HepG2 (cell line): ENCODE measurements at regions not wholly inside any gene's neighbourhood (a gene's known extent, or its start where the extent isn't known, plus 50 kb on each side); places are given as distances from the start of the nearest gene placed in this dataset.

Experiments used
- ATAC-seq: fragments of 200-7000 bp; cut with Tn5 transposase; 3 replicates; pipeline ENCODE4 v1.9.1; 2020; ENCODE audit warnings: mild to moderate bottlenecking, moderate library complexity
- BruUV-seq: library from RNA; stranded (reverse); fragments of 400-500 nt; replicated peaks from 2 replicates; lab custom pipeline; 2021; lab: Mats Ljungman, UMichigan
- CTCF ChIA-PET: fragments of 300-600 bp; formaldehyde crosslinking; extraction: SDS; loops from one replicate; lab custom pipeline; 2021; ENCODE audit warnings: low total read pairs, inconsistent platforms, low intra/inter-chr PET ratio; lab: Yijun Ruan, JAX
- POLR2A ChIA-PET: fragments of 350-600 bp; sonication (Branson Sonifier 250); formaldehyde crosslinking; loops from one replicate; lab custom pipeline; 2020; ENCODE audit warnings: antibody characterized with exemption, inconsistent platforms; lab: Yijun Ruan, JAX
- DNase-seq: peaks from one replicate; pipeline ENCODE4 v3.0.0-alpha.2; 2015; ENCODE audit warnings: low spot score
- FAIRE-seq: peaks from 3 replicates; lab custom pipeline; 2011; peaks lifted over from hg19 to GRCh38; lab: Jason Lieb, UNC
- H2AFZ ChIP-seq: one replicate; pipeline ENCODE4 v1.6.1; 2011; ENCODE audit warnings: low read length, inconsistent platforms
- H3K27ac ChIP-seq: fragments of 300-600 bp; 3 replicates; pipeline ENCODE4 v1.8.0; 2011; ENCODE audit warnings: mixed run types, mild to moderate bottlenecking, mixed read lengths, low read length, inconsistent platforms; ENCODE audit not compliant: insufficient read depth; ENCODE audit errors: extremely low read length
- H3K27me3 ChIP-seq, 2 experiments: fragments of 200-600 bp in 1 of 2; 2 replicates in 1 of 2; 3 replicates in 1 of 2; pipeline versions ENCODE4 v1.6.0 to v1.8.0; 2011; ENCODE audit warnings: low read length in 2 of 2, mild to moderate bottlenecking in 2 of 2, moderate library complexity in 2 of 2, inconsistent platforms in 1 of 2; ENCODE audit not compliant: insufficient read depth in 2 of 2, control insufficient read depth in 1 of 2
- H3K36me3 ChIP-seq, 2 experiments: fragments of 200-600 bp in 1 of 2; replicated peaks in 1 of 2; 2 replicates in 1 of 2; 3 replicates in 1 of 2; pipeline versions ENCODE4 v1.5.1 to v1.8.0; 2011; ENCODE audit warnings: low read length in 2 of 2, inconsistent platforms in 1 of 2; ENCODE audit not compliant: insufficient read depth in 2 of 2, control insufficient read depth in 1 of 2
- H3K4me1 ChIP-seq: 2 replicates; pipeline ENCODE4 v1.5.1; 2012; ENCODE audit warnings: low read length, inconsistent platforms; ENCODE audit not compliant: insufficient read depth
- H3K4me2 ChIP-seq: 2 replicates; pipeline ENCODE4 v1.6.0; 2011; ENCODE audit warnings: low read depth, low read length, inconsistent platforms
- H3K4me3 ChIP-seq, 3 experiments: fragments of 200-600 bp in 1 of 3; sonication (generic), shearing (Covaris generic) in 1 of 3; replicated peaks in 1 of 3; 2 replicates each; pipeline ENCODE4 v1.5.1; 2011 to 2016; ENCODE audit warnings: low read length in 3 of 3, inconsistent platforms in 2 of 3, low read depth in 2 of 3, mild to moderate bottlenecking in 2 of 3, control low read depth in 1 of 3, mixed read lengths in 1 of 3; ENCODE audit not compliant: insufficient read depth in 1 of 3
- H3K79me2 ChIP-seq: one replicate; pipeline ENCODE4 v1.6.1; 2011; ENCODE audit warnings: low read length, inconsistent platforms; ENCODE audit not compliant: insufficient read depth
- H3K9ac ChIP-seq: 2 replicates; pipeline ENCODE4 v1.6.0; 2011; ENCODE audit warnings: mild to moderate bottlenecking, low read depth, low read length, inconsistent platforms; ENCODE audit not compliant: insufficient read depth
- H3K9me3 ChIP-seq: 2 replicates; pipeline ENCODE4 v1.5.1; 2012; ENCODE audit warnings: mild to moderate bottlenecking, low read length
- H4K20me1 ChIP-seq: 2 replicates; pipeline ENCODE4 v1.6.0; 2011; ENCODE audit warnings: inconsistent platforms, mild to moderate bottlenecking, low read length, moderate library complexity; ENCODE audit not compliant: insufficient read depth
- ELF1 ChIP-seq: sonication (generic); formaldehyde crosslinking; IDR thresholded peaks from 2 replicates; pipeline ENCODE4 v1.4.0; 2020; ENCODE audit warnings: missing genetic modification reagents
- JUN ChIP-seq: sonication (generic); formaldehyde crosslinking; IDR thresholded peaks from 2 replicates; pipeline ENCODE4 v1.4.0; 2020; ENCODE audit warnings: mild to moderate bottlenecking, missing genetic modification reagents
- MBD4 ChIP-seq: IDR thresholded peaks from 2 replicates; pipeline ENCODE4 v1.6.1; 2012; ENCODE audit warnings: low read length, inconsistent platforms, borderline replicate concordance
- NBN ChIP-seq: fragments of 450-650 bp; conservative IDR thresholded peaks from 2 replicates; pipeline ENCODE4 v1.6.1; 2017
- NFIB ChIP-seq: sonication (generic); formaldehyde crosslinking; IDR thresholded peaks from 2 replicates; pipeline ENCODE4 v1.9.0; 2021; ENCODE audit warnings: missing genetic modification reagents, mild to moderate bottlenecking, borderline replicate concordance
- NR2F2 ChIP-seq: IDR thresholded peaks from 2 replicates; pipeline ENCODE4 v1.6.1; 2012; ENCODE audit warnings: low read depth, inconsistent platforms, borderline replicate concordance
- RAD21 ChIP-seq: fragments of 450-650 bp; formaldehyde crosslinking; IDR thresholded peaks from 2 replicates; pipeline ENCODE4 v1.5.0; 2020; ENCODE audit warnings: mild to moderate bottlenecking
- ZFP37 ChIP-seq: sonication (generic); formaldehyde crosslinking; IDR thresholded peaks from 2 replicates; pipeline ENCODE4 v1.4.0; 2020; ENCODE audit warnings: missing genetic modification reagents, borderline replicate concordance
- ZKSCAN1 ChIP-seq: fragments of 150-350 bp; IDR thresholded peaks from 2 replicates; pipeline ENCODE4 v1.6.1; 2014; ENCODE audit warnings: low read length
- ZNF260 ChIP-seq: sonication (generic); formaldehyde crosslinking; IDR thresholded peaks from 2 replicates; pipeline ENCODE4 v1.4.0; 2020; ENCODE audit warnings: missing genetic modification reagents, low read depth, mild to moderate bottlenecking, borderline replicate concordance
- ZNF337 ChIP-seq: sonication (generic); formaldehyde crosslinking; IDR thresholded peaks from 2 replicates; pipeline ENCODE4 v1.5.1; 2020; ENCODE audit warnings: missing genetic modification reagents, low read depth, mild to moderate bottlenecking, borderline replicate concordance
- ZNF446 ChIP-seq: sonication (generic); formaldehyde crosslinking; IDR thresholded peaks from 2 replicates; pipeline ENCODE4 v1.5.0; 2020; ENCODE audit warnings: mild to moderate bottlenecking, missing genetic modification reagents
- WGBS: methylation state at CpG from one replicate; pipeline ENCODE4 v1.1.6; 2017; ENCODE audit warnings: low lambda C conversion rate; 5-methylcytosine and 5-hydroxymethylcytosine counted together
- in situ Hi-C: cut with HindIII; loops from 2 replicates; pipeline ENCODE4 v1.10.0; 2017; ENCODE audit warnings: low pct_unique_long_range_greater_than_20kb; ENCODE audit not compliant: extremely low pct_ligation_motif_present
- intact Hi-C: fragments of 100-400 bp; cut with micrococcal nuclease; formaldehyde crosslinking; loops from one replicate; pipeline ENCODE4 v1.10.0; 2022; ENCODE audit not compliant: unreplicated experiment
- TF ChIP-seq, protein P1 (sequence below), 2 experiments: sonication (generic) in 1 of 2; formaldehyde crosslinking in 1 of 2; IDR thresholded peaks; 2 replicates each; pipeline versions ENCODE4 v1.6.1 to v1.9.0; 2014 to 2022; ENCODE audit warnings: antibody characterized with exemption in 1 of 2, borderline replicate concordance in 1 of 2, inconsistent platforms in 1 of 2, low read depth in 1 of 2, missing genetic modification reagents in 1 of 2

DNA sequence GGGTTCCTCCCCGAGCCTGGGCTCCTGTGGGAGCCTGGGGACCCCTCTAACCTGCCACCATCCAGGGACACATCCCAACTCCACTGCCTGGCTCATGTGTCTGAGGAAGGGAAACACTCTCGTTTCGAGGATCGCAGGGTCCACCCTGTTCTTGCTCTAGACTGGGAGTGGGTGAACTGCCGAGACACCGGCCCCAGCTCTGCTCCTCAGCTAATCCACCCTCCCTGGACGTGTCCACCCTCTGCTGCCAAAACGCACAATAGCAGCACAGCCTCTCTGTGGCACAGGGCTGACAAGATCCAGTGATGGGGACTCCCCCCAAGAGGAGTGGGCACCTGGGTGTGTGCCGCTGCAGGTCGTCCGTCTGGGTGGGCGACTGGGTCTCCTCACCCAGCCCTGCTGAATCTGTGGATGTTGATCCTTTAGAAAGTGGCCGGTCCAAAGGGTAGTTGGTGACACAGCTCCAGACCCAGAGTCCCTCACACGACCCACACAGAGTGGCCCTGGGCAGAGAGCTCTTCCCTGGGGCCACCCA lies 65.2 kb upstream of the FAM20C start:
- no peak overlapping the region for H3K27ac ChIP-seq
- CTCF ChIA-PET, result no interaction called here
- H3K4me3 ChIP-seq, result no peak overlapping the region
- H2AFZ ChIP-seq, result no peak overlapping the region
- ATAC-seq (no peak; the same call in 2 of the 3 replicates), DNase-seq (no peak), FAIRE-seq (no peak)
- H3K27me3 ChIP-seq, result peaks cover under 1 to 27% of the 10 kb centered on the region in 2 experiments; a peak in 3 of 5 replicates
- no peaks in the 10 kb centered on the region for H3K36me3 ChIP-seq
- H4K20me1 ChIP-seq, result no peaks in the 10 kb centered on the region
- intact Hi-C loops (no loop called here), in situ Hi-C loops (no loop called here)
- POLR2A ChIA-PET, result no interaction called here
- WGBS, result 25% methylated on average over 4 of the region's 14 CpGs
- H3K4me2 ChIP-seq, result no peak overlapping the region
- H3K4me1 ChIP-seq, result no peaks in the 10 kb centered on the region
- no peak overlapping the region for H3K9ac ChIP-seq
- no TSS peak for BruUV-seq
- TF ChIP-seq NR2F2, result no peak
- TF ChIP-seq ZKSCAN1, result no peak
- TF ChIP-seq ZNF337 (CRISPR knock-in tag), result no peak
- TF ChIP-seq NBN, result no peak
- no peak for TF ChIP-seq ZFP37 (CRISPR knock-in tag)
- TF ChIP-seq ZNF446 (CRISPR knock-in tag), result no peak
- TF ChIP-seq MBD4, result no peak
- TF ChIP-seq RAD21 (CRISPR knock-in tag), result no peak
- no peak for TF ChIP-seq NFIB (CRISPR knock-in tag)
- TF ChIP-seq JUN (CRISPR knock-in tag), result no peak
- TF ChIP-seq, protein P1, sequence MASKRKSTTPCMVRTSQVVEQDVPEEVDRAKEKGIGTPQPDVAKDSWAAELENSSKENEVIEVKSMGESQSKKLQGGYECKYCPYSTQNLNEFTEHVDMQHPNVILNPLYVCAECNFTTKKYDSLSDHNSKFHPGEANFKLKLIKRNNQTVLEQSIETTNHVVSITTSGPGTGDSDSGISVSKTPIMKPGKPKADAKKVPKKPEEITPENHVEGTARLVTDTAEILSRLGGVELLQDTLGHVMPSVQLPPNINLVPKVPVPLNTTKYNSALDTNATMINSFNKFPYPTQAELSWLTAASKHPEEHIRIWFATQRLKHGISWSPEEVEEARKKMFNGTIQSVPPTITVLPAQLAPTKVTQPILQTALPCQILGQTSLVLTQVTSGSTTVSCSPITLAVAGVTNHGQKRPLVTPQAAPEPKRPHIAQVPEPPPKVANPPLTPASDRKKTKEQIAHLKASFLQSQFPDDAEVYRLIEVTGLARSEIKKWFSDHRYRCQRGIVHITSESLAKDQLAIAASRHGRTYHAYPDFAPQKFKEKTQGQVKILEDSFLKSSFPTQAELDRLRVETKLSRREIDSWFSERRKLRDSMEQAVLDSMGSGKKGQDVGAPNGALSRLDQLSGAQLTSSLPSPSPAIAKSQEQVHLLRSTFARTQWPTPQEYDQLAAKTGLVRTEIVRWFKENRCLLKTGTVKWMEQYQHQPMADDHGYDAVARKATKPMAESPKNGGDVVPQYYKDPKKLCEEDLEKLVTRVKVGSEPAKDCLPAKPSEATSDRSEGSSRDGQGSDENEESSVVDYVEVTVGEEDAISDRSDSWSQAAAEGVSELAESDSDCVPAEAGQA (IDR thresholded peaks at IDR 0.05; ENCODE audit: low read depth), result no peak
- TF ChIP-seq, protein P1 (CRISPR knock-in tag; IDR thresholded peaks at IDR 0.05; ENCODE audit: borderline replicate concordance), result no peak
- no peak for TF ChIP-seq ELF1 (CRISPR knock-in tag)
- TF ChIP-seq ZNF260, result no peak
- no peaks in the 10 kb centered on the region for H3K79me2 ChIP-seq
- H3K9me3 ChIP-seq, result no peaks in the 10 kb centered on the region
